NT2/D1 (cell line): ENCODE measurements at regions not wholly inside any gene's neighbourhood (a gene's known extent, or its start where the extent isn't known, plus 50 kb on each side); places are given as distances from the start of the nearest gene placed in this dataset.
A peak's percentile ranks its signal among the peaks of the same experiment; 100 is the strongest.

Experiments
- DNase-seq: peaks from one replicate; pipeline ENCODE4 v3.0.0-alpha.2; 2011; ENCODE audit warnings: low read depth, low spot score
- H3K27me3 ChIP-seq: 2 replicates; pipeline ENCODE4 v1.6.0; 2011; ENCODE audit warnings: mild to moderate bottlenecking; ENCODE audit not compliant: insufficient read length, insufficient read depth
- H3K36me3 ChIP-seq: 2 replicates; pipeline ENCODE4 v1.6.1; 2011; ENCODE audit warnings: mild to moderate bottlenecking, low read length, mixed read lengths; ENCODE audit not compliant: insufficient read depth, insufficient read length
- H3K4me1 ChIP-seq: 2 replicates; pipeline ENCODE4 v1.5.1; 2011; ENCODE audit not compliant: insufficient read depth, insufficient read length
- H3K4me3 ChIP-seq: 2 replicates; pipeline ENCODE4 v1.5.1; 2011; ENCODE audit warnings: low read depth; ENCODE audit not compliant: insufficient read length
- H3K9ac ChIP-seq: 2 replicates; pipeline ENCODE4 v1.6.0; 2011; ENCODE audit warnings: low read depth; ENCODE audit not compliant: insufficient read length
- H3K9me3 ChIP-seq: 2 replicates; pipeline ENCODE4 v1.5.1; 2011; ENCODE audit warnings: mild to moderate bottlenecking, low read length; ENCODE audit not compliant: insufficient read depth
- SUZ12 ChIP-seq: IDR thresholded peaks from 2 replicates; pipeline ENCODE4 v1.6.1; 2011; ENCODE audit not compliant: insufficient read length, insufficient read depth; ENCODE audit errors: extremely low read depth
- YY1 ChIP-seq: IDR thresholded peaks from 2 replicates; pipeline ENCODE4 v1.6.1; 2011; ENCODE audit not compliant: insufficient read length, insufficient read depth
- ZNF274 ChIP-seq: IDR thresholded peaks from 2 replicates; pipeline ENCODE4 v1.6.1; 2011; ENCODE audit warnings: mild to moderate bottlenecking, low read depth, low read length

DNA sequence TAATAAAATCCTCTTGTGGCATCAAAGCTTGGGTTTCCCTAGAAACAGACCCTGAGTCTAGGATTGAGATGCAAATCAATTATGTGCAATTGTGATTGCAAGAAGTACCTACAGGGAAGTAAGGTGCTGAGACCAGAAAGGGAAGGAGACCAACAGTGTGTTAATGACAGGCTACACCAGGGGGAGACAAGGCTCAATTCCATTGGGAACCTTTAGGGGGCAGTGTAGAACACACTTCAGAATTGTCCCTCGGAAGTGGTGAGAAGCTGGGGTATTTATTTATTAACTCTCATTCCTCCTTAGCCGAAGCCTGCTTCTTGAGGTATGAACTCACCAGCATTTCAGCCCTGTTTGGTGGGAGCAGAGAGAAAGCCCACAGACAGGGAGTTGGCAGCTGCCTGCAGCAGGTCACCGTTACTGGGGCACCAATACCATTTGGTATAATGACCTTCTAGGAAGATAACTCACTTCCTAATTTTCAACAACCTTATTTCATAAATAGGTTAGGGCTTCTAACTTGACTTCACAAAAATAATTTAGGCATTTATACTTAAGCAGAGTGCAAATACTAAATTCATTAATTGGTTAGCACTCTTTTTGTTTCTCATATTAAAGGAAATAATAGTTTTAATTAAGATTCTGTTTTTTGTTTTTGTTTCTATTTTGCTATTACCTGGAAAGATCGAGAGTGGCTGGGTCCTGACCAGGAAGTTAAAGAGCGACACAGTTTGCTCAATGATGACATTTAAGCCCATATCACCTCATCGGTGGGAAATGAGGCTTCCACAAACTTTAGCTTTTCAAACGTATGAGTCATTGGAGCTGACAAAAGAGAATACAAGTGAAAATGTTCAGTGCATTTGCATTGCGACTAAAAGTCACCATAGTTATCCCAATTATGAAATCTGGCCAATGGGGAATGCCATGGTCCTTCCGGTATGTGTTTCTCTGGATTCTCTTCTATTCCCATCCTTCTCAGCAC is 94.8 kb downstream of the BTBD3 start:
- TF ChIP-seq ZNF274: no peak
- no peak for TF ChIP-seq YY1
- Histone ChIP-seq H3K9ac (no peak overlapping the region), H3K9me3 (no peaks in the 10 kb centered on the region), H3K36me3 (no peaks in the 10 kb centered on the region), H3K4me3 (no peak overlapping the region), H3K4me1 (no peaks in the 10 kb centered on the region), H3K27me3 (no peaks in the 10 kb centered on the region)
- peak; percentile 40 for DNase-seq

DNA sequence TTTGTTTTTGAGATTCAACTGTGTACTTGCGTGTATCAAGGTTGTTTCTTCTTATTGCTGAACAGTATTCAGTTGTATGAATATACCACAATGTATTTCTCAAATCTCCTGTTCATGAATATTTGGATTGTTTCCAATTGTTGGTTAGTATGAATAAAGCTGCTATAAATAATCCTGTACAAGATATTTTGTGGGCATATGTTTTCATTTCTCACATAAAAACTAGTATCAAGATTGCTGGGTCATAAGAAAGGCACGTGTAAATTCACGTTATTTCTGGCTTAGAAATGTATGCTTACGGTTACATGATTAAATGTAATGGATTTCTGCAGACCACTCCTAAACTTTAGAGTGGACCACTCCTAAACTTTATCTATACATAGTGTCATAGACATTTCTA is 96.6 kb downstream of the BTBD3 start:
- H3K36me3 ChIP-seq: no peaks in the 10 kb centered on the region
- H3K4me1 ChIP-seq: no peaks in the 10 kb centered on the region
- DNase-seq: no peak
- TF ChIP-seq ZNF274 (no peak), YY1 (no peak), SUZ12 (no peak)
- no peaks in the 10 kb centered on the region for H3K27me3 ChIP-seq
- no peak overlapping the region for H3K9ac ChIP-seq
- no peak overlapping the region for H3K4me3 ChIP-seq
- H3K9me3 ChIP-seq: no peaks in the 10 kb centered on the region

DNA sequence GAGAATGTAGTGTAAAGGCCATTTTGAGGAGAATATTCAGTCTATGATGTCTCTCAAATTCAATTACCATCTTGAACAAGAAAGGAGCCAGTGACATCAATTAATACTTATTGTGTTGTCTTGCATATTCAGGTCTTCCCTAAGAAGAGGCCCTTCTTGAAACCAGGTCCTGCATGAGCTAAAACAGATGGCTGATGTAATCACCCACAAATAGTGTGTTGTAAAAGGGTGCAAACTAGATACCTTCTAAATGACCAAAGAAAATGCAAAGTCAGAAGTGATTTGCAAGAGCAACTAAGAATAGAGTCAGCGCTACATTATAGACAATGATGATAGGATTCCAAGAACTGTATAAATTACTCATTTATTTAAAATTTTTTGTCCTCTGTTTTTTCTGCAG is 97.0 kb downstream of the BTBD3 start:
- TF ChIP-seq ZNF274: no peak
- TF ChIP-seq SUZ12: no peak
- TF ChIP-seq YY1: no peak
- Histone ChIP-seq H3K4me1 (no peaks in the 10 kb centered on the region), H3K9ac (no peak overlapping the region), H3K9me3 (no peaks in the 10 kb centered on the region), H3K27me3 (no peaks in the 10 kb centered on the region), H3K36me3 (no peaks in the 10 kb centered on the region), H3K4me3 (no peak overlapping the region)
- DNase-seq: no peak

DNA sequence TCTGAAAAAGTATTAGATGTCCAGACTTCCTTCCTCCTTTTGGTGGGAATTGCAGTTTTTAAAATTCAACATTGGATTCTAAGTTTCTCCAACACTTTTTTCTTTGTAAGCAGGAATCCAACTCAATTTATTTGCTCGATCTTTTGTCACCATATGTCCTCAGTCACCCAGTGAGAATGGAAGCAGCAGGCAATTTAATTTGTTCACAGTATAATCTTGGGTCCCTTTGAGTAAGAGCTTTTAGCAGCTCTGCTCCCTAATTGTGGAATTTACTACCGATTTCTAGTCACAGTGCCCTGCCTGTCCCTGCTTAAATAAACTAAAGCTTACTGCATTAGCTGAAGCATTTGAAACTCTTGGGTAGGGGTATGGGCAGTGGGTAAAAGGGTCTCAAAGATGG is 98.6 kb downstream of the BTBD3 start:
- Histone ChIP-seq H3K4me3 (no peak overlapping the region), H3K27me3 (no peaks in the 10 kb centered on the region), H3K4me1 (no peaks in the 10 kb centered on the region), H3K9ac (no peak overlapping the region), H3K36me3 (no peaks in the 10 kb centered on the region), H3K9me3 (no peaks in the 10 kb centered on the region)
- DNase-seq: no peak
- TF ChIP-seq YY1 (no peak), ZNF274 (no peak), SUZ12 (no peak)

DNA sequence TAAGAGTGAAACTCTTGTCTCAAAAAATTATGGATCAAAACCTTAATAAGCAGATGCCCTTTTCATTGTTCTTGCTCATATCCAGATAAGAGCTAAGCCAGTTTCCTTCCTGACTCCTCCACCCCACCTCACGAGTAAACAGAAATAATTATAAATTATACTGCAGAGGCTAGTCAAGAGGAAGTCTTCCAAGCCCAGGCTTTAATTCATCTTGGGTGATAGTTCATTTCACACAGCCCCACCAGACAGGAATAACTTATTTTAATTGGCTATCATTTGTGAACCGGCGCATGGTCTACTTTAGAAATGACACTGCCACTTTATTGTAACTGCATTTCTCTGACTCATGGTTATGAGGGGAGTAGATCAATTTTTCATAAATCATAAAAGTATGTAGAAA is 102.0 kb downstream of the BTBD3 start:
- Histone ChIP-seq H3K9me3 (no peaks in the 10 kb centered on the region), H3K27me3 (no peaks in the 10 kb centered on the region), H3K9ac (no peak overlapping the region), H3K36me3 (no peaks in the 10 kb centered on the region), H3K4me3 (no peak overlapping the region), H3K4me1 (no peaks in the 10 kb centered on the region)
- TF ChIP-seq SUZ12 (no peak), YY1 (no peak), ZNF274 (no peak)
- no peak for DNase-seq

DNA sequence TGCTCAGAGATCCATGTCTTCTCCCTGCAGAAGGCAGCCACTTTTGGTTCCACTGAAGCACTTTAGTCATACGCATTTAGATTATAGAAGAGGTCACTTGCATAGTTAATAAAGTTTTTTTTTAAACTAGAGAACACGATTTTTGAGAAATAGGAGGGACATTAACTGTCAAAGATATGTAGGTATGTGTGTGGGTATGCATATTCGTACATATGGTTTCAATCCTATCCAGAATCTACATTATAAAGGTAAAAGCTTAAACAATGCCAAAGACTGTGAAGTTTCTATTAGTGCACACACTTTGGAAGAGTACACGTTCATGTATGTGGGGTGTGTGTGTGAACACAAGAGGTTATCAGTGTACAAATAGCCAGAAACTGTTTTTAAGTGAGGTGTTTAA is 103.2 kb downstream of the BTBD3 start:
- TF ChIP-seq SUZ12: no peak
- TF ChIP-seq YY1: no peak
- no peak for TF ChIP-seq ZNF274

DNA sequence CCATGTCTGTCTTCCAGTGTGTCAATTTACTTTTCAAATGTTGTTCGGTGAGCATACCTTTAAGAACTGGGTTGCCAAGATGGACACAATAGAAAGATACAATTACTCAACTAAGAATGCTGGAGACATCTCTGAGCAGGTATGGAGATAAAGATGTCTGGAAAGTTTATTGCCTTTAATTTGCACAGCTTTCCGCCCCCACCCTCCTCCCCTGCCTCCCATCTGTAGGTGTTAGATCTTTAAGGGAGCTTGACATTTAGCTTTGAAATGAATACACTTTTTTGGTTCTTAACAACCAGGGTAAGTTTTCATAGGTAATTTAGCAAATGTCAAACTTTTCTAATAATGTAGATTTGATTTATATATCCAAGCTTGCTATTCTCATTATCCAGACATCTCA is 104.4 kb downstream of the BTBD3 start:
- TF ChIP-seq SUZ12: no peak
- TF ChIP-seq ZNF274: no peak
- no peak for TF ChIP-seq YY1
- no peak for DNase-seq
- H3K9me3 ChIP-seq: no peaks in the 10 kb centered on the region
- H3K27me3 ChIP-seq: no peaks in the 10 kb centered on the region
- H3K36me3 ChIP-seq: no peaks in the 10 kb centered on the region
- no peaks in the 10 kb centered on the region for H3K4me1 ChIP-seq
- H3K4me3 ChIP-seq: no peak overlapping the region
- no peak overlapping the region for H3K9ac ChIP-seq

More for the DNA sequence above, 103.2 kb downstream of the BTBD3 start:
- Histone ChIP-seq H3K9ac (no peak overlapping the region), H3K36me3 (no peaks in the 10 kb centered on the region), H3K27me3 (no peaks in the 10 kb centered on the region), H3K4me1 (no peaks in the 10 kb centered on the region), H3K9me3 (no peaks in the 10 kb centered on the region), H3K4me3 (no peak overlapping the region)
- DNase-seq: no peak
